NCI-H69 (cell line): ENCODE measurements at regions not wholly inside any gene's neighbourhood (a gene's known extent, or its start where the extent isn't known, plus 50 kb on each side); places are given as distances from the start of the nearest gene placed in this dataset.

Experiments
- DNase-seq: peaks from one replicate; lab custom pipeline; 2025; lab: John Stamatoyannopoulos, UW

DNA sequence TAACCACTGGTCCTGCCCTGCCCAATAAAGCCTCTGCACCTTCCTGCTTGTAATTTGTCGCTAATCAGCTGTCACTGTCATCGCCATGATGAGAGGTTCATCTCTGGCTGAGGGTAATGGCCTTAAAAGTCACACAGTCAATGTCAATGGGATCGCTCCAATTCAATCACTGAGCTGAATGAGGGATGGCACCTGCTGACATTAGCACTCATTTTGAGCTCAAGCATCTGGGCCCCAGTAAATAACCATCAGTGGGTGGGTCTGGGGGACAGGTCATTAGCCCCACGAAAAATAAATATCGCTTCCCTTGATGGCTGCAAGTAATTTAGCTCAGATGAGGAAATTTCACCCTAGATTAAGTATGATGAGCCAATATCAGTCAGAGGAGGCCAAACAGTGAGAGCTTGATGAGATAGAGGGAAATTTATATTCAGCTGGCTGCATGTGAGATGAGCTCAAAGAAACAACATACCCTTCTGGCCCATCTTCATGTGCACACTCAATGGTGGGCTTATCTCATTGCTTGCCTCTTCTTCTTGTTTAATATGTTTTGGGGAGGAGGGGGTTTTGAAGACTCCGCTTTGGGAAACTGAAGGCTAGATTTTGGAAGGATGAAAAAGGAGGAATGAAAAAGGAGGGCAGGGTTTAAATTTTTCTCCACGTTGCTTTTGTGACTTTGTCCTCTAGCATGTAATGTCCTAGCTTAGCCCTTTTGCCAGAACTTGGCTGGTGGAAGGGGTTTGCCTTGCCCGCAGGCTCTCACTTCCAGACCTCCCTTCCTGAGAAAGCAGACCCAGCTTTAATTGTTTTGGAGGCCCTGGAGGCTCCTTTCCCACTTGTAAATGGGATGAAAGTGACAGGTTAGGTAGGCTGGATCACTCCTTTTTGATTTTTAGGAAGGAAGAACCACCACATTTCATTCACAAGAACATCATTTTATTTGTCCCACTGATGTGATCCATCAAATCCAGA, 84.8 kb upstream of the PAQR3 start:
- peak; percentile 23 for DNase-seq

DNA sequence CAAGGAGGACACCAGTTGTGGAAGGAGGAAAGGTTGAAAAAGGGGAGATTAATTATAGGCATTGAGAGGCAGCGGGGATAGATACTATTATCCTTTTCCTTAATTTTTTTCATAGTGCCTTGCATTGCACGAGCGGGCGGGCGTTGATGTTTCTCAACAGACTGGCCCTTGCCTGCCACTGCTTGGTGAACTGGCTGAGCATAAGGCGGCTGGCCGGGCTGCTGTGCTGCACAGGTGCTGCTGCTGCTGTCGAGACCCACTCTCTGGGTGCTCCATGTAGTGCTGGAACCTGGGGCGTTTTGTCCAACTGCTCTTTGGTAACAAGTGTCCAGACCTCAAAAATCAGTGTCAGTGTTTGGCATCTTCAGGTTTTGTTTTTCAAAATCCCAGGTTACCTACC, 83.3 kb upstream of the PAQR3 start:
- DNase-seq, result no peak

DNA sequence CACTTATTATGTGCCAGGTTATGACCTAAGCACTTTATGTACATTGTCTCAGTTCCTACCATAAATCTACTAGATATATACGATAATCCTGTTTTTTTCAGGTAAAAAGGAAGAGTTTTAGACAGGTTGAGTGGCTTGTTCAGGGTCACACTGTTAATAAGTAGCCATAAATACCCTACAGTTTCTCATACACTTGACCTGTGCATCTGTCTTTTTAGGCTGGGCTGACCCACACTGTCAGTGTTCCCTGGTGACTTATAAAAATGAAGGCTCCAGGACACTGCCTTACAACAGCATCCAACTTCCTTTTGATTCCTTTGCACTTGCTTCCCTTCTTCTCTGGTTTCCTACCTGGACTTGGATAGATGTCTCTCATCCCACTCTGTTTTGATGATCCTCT, 78.2 kb upstream of the PAQR3 start:
- DNase-seq, result no peak

DNA sequence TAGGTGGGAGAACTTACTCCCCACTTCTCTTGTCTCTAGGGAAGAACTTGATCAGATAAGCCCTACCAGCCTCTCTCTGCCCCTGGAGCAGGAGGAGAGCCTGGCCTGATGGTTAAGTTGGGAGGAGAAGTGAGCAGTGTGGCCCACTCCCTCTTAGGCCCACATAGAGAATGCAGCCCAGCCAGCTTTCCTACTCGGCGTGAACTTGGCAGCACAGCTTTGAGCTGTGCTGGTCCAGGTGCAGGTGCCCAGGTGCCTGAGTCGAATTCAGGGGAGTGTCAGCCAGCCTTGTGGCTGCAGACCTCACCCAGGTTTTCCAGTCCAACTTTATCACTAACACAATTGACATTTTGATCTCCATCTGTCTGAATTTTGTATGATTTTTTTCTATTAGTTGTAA, 77.6 kb upstream of the PAQR3 start:
- DNase-seq, result peak; percentile 5

DNA sequence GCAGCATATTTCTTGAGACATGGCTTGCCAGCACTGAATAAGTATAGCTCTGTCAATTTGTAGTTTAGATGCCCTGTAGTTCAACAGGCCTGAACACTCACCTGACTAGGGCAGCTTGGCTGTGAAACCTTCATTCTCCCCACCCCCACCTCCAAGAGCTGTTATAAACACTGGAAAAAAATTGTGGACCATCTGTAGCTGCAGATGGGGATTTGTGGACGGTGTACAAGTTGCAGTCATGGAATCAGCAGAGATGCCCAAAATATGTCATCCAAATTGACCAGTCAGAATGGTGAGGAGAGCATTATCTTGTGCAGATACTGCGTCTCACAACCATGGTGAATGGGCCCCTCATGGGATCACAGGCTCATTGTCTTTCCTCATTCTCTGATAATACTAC, 76.2 kb upstream of the PAQR3 start:
- peak; percentile 51 for DNase-seq

DNA sequence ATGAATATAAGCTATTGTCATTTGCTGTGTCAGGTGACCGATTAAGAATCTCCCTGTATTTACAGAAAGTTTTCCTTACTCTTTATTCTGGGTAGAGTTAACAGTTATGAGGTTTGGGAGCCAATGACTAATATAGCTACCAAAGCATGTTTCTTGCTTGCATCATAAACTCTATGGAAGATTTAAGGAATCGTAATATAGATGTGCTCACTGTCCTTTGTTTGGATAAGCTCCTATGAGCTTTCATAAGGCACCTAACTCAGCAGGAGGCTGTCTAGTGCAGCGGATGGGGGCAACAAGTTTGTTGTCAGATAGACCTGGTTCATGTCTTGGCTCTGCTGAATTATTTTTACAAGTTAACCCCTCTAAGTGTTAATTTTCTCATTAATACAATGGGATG, 75.0 kb upstream of the PAQR3 start:
- DNase-seq, result peak; percentile 69

DNA sequence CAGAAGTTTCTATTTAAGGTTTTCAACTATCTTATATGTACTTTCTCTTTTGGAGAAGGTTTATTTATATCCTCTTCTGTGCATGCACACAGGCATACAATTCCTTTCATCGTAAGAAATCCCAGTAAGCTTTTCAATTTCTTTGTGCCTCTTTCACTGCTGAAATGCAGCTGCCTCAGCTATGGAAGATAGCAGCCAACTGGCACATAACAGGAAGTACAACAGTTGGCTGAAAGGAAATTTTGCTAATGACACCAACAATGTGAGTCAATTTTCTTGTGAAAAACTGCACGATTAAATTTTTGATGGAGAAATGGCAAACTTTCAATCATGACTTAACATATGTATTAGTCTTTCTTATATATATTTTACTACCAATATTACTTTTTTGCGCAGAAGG, 74.5 kb upstream of the PAQR3 start:
- peak; percentile 23 for DNase-seq

DNA sequence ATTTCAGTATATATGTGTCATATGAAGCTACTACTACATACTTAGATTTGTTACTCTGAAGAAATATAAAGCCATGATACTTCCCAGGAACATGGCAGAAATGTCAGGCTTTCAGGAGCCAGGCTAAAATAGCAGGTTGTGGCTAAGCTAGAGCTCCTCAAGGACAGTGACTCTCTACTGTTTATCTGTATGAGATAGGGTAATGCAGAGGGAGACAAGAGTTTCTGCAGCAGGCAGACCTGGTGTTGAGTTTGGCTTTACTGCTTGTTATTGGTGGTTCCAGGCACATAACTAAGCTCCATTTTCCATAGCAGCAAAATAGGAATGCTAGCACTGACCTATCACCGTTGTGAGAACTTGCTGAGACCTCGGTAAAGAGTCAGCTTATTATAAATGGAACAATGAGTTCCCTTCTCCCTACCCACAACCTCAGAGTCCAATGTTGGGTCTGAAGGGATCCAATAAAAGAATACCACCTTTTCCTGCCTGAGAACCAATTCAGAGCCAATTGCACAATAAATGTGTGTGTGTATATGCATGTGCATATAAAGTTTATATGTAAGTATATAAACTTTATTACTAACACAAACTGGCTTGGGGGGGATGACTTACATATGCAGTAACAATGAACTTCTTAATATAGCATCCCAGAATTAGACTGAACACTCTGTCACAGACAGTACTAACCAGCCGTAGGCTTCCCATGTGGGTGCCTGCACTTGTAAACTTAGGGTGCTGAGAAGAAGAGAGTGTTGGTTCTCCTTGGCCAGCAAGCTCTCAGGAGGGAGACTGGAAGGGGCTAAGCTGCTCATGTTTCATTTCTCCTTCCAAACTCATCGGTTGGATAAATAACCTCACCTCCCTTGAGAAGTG, 51.9 kb upstream of the PAQR3 start:
- DNase-seq, result peak; percentile 2

DNA sequence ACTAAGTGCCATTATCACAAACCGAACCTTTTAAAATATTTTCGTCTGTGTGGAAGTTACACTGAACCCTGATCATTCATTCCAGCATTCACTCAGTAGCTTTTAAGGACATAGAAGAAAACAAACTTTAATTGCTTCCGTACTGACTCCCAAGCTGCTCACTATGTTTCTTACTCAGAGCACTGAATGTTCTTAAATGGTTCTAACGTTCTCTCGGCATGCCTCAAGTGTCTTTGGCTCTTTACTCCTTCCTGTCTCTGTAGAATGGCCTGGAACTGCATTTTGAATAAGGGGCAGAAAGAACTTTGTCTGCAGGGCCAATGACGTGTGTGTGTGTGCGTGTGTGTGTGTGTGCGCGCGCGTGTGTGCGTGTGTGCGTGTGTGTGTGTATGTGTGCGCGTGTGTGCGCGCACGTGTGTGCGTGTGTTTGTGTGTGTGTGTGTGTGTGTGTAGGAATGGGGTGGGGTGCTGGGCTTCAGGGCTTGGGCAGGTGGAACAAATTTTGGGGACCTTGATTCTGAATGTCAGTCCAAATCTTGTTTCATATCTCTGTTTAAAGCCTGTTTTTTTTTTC, 50.5 kb upstream of the PAQR3 start:
- DNase-seq, result no peak
